ENCODE measurements at regions not wholly inside any gene's neighbourhood (a gene's known extent, or its start where the extent isn't known, plus 50 kb on each side); places are given as distances from the start of the nearest gene placed in this dataset.

GRCh38 chr13:40228990-40229389 lies 437.5 kb downstream of the FOXO1 start:
- ChIA-PET POLR2A (no interaction called here), CTCF (no interaction called here)
- Mint-ChIP-seq H3K4me1 (ENCODE audit: low read depth) (peaks cover 12% of the 10 kb centered on the region), H3K27me3 (ENCODE audit: low read depth) (no peaks in the 10 kb centered on the region), H3K9me3 (ENCODE audit: insufficient read depth) (no peaks in the 10 kb centered on the region), H3K36me3 (ENCODE audit: low read depth) (no peaks in the 10 kb centered on the region), H3K27ac (no peak overlapping the region), H3K4me3 (no peak overlapping the region)
- no peak for DNase-seq
- no peak for ATAC-seq

- H3K27ac Mint-ChIP-seq: no peak overlapping the region
- POLR2A ChIA-PET: no interaction called here
- H3K27me3 Mint-ChIP-seq (ENCODE audit: low read depth): no peaks in the 10 kb centered on the region
- ATAC-seq (no peak), DNase-seq (no peak)
- H3K4me1 Mint-ChIP-seq (ENCODE audit: low read depth): peaks cover 12% of the 10 kb centered on the region
- H3K4me3 Mint-ChIP-seq: no peak overlapping the region
- no peaks in the 10 kb centered on the region for H3K9me3 Mint-ChIP-seq (ENCODE audit: insufficient read depth)
- no peaks in the 10 kb centered on the region for H3K36me3 Mint-ChIP-seq (ENCODE audit: low read depth)
- CTCF ChIA-PET: interaction anchor here (1.2 kb wide), 1 partner anchor 13 kb away, joined by 3 read pairs; no protein-coding TSS in a partner anchor
These were observed 435.6 kb downstream of the FOXO1 start for GRCh38 chr13:40230833-40231266.

GRCh38 chr13:40231311-40231710 lies 435.1 kb downstream of the FOXO1 start:
- ATAC-seq: no peak
- Mint-ChIP-seq H3K4me1 (ENCODE audit: low read depth) (peaks cover 12% of the 10 kb centered on the region), H3K27me3 (ENCODE audit: low read depth) (no peaks in the 10 kb centered on the region), H3K27ac (no peak overlapping the region), H3K9me3 (ENCODE audit: insufficient read depth) (no peaks in the 10 kb centered on the region), H3K36me3 (ENCODE audit: low read depth) (no peaks in the 10 kb centered on the region), H3K4me3 (no peak overlapping the region)
- no peak for DNase-seq
- ChIA-PET CTCF (interaction anchor here (1.1 to 1.2 kb wide), 2 partner anchors 10 to 13 kb away, joined by 3 read pairs; no protein-coding TSS in a partner anchor), POLR2A (no interaction called here)

- ATAC-seq (no peak), DNase-seq (no peak)
- no peaks in the 10 kb centered on the region for H3K36me3 Mint-ChIP-seq (ENCODE audit: low read depth)
- H3K9me3 Mint-ChIP-seq (ENCODE audit: insufficient read depth): no peaks in the 10 kb centered on the region
- ChIA-PET CTCF (interaction anchor here (1.1 kb wide), 1 partner anchor 9 kb away, joined by 3 read pairs; no protein-coding TSS in a partner anchor), POLR2A (no interaction called here)
- H3K4me3 Mint-ChIP-seq: no peak overlapping the region
- H3K27me3 Mint-ChIP-seq (ENCODE audit: low read depth): no peaks in the 10 kb centered on the region
- H3K27ac Mint-ChIP-seq: no peak overlapping the region
- H3K4me1 Mint-ChIP-seq (ENCODE audit: low read depth): peaks cover 12% of the 10 kb centered on the region
These were observed 434.7 kb downstream of the FOXO1 start for GRCh38 chr13:40231751-40232150.

- no peak for DNase-seq
- POLR2A ChIA-PET: no interaction called here
- no peak overlapping the region for H3K4me3 Mint-ChIP-seq
- H3K36me3 Mint-ChIP-seq (ENCODE audit: low read depth): no peaks in the 10 kb centered on the region
- H3K4me1 Mint-ChIP-seq (ENCODE audit: low read depth): peaks cover 12% of the 10 kb centered on the region
- CTCF ChIA-PET: interaction anchor here (1.1 kb wide), 1 partner anchor 9 kb away, joined by 3 read pairs; no protein-coding TSS in a partner anchor
- no peaks in the 10 kb centered on the region for H3K27me3 Mint-ChIP-seq (ENCODE audit: low read depth)
- no peak overlapping the region for H3K27ac Mint-ChIP-seq
- no peak for ATAC-seq
- no peaks in the 10 kb centered on the region for H3K9me3 Mint-ChIP-seq (ENCODE audit: insufficient read depth)
These were observed 434.0 kb downstream of the FOXO1 start for GRCh38 chr13:40232311-40233040.

- Mint-ChIP-seq H3K4me3 (no peak overlapping the region), H3K27me3 (ENCODE audit: low read depth) (no peaks in the 10 kb centered on the region), H3K36me3 (ENCODE audit: low read depth) (no peaks in the 10 kb centered on the region), H3K4me1 (ENCODE audit: low read depth) (peaks cover 12% of the 10 kb centered on the region), H3K27ac (no peak overlapping the region), H3K9me3 (ENCODE audit: insufficient read depth) (no peaks in the 10 kb centered on the region)
- ATAC-seq (no peak), DNase-seq (no peak)
- CTCF ChIA-PET: interaction anchor here (1.3 kb wide), 1 partner anchor 164 kb away, joined by 3 read pairs; no protein-coding TSS in a partner anchor
- POLR2A ChIA-PET: no interaction called here
These were observed 432.7 kb downstream of the FOXO1 start for GRCh38 chr13:40233731-40234195.

- no peaks in the 10 kb centered on the region for H3K9me3 Mint-ChIP-seq (ENCODE audit: insufficient read depth)
- no peak overlapping the region for H3K27ac Mint-ChIP-seq
- peaks cover 12% of the 10 kb centered on the region for H3K4me1 Mint-ChIP-seq (ENCODE audit: low read depth)
- H3K36me3 Mint-ChIP-seq (ENCODE audit: low read depth): no peaks in the 10 kb centered on the region
- H3K27me3 Mint-ChIP-seq (ENCODE audit: low read depth): no peaks in the 10 kb centered on the region
- POLR2A ChIA-PET: no interaction called here
- ATAC-seq (no peak), DNase-seq (no peak)
- CTCF ChIA-PET: no interaction called here
- no peak overlapping the region for H3K4me3 Mint-ChIP-seq
These were observed 431.2 kb downstream of the FOXO1 start for GRCh38 chr13:40235160-40235796.

- ATAC-seq: no peak
- H3K4me1 Mint-ChIP-seq (ENCODE audit: low read depth): peaks cover 2% of the 10 kb centered on the region
- H3K9me3 Mint-ChIP-seq (ENCODE audit: insufficient read depth): no peaks in the 10 kb centered on the region
- DNase-seq: no peak
- ChIA-PET POLR2A (no interaction called here), CTCF (no interaction called here)
- H3K27ac Mint-ChIP-seq: no peak overlapping the region
- no peak overlapping the region for H3K4me3 Mint-ChIP-seq
- H3K27me3 Mint-ChIP-seq (ENCODE audit: low read depth): no peaks in the 10 kb centered on the region
- H3K36me3 Mint-ChIP-seq (ENCODE audit: low read depth): no peaks in the 10 kb centered on the region
These were observed 429.8 kb downstream of the FOXO1 start for GRCh38 chr13:40236566-40237168.

GRCh38 chr13:40238761-40239160 lies 427.7 kb downstream of the FOXO1 start:
- no peak for ATAC-seq
- H3K4me3 Mint-ChIP-seq: no peak overlapping the region
- H3K36me3 Mint-ChIP-seq (ENCODE audit: low read depth): no peaks in the 10 kb centered on the region
- no peaks in the 10 kb centered on the region for H3K4me1 Mint-ChIP-seq (ENCODE audit: low read depth)
- no peak overlapping the region for H3K27ac Mint-ChIP-seq
- no peaks in the 10 kb centered on the region for H3K27me3 Mint-ChIP-seq (ENCODE audit: low read depth)
- ChIA-PET CTCF (no interaction called here), POLR2A (no interaction called here)
- H3K9me3 Mint-ChIP-seq (ENCODE audit: insufficient read depth): no peaks in the 10 kb centered on the region
- no peak for DNase-seq

GRCh38 chr13:40240293-40240692 lies 426.1 kb downstream of the FOXO1 start:
- H3K36me3 Mint-ChIP-seq (ENCODE audit: low read depth): no peaks in the 10 kb centered on the region
- no peak overlapping the region for H3K27ac Mint-ChIP-seq
- no peaks in the 10 kb centered on the region for H3K9me3 Mint-ChIP-seq (ENCODE audit: insufficient read depth)
- no peak for ATAC-seq
- DNase-seq: no peak
- ChIA-PET POLR2A (no interaction called here), CTCF (no interaction called here)
- no peak overlapping the region for H3K4me3 Mint-ChIP-seq
- no peaks in the 10 kb centered on the region for H3K4me1 Mint-ChIP-seq (ENCODE audit: low read depth)
- no peaks in the 10 kb centered on the region for H3K27me3 Mint-ChIP-seq (ENCODE audit: low read depth)

- H3K4me3 Mint-ChIP-seq: no peak overlapping the region
These were observed 425.2 kb downstream of the FOXO1 start for GRCh38 chr13:40241125-40241798.

GRCh38 chr13:40243047-40243446 lies 423.4 kb downstream of the FOXO1 start:
- no peaks in the 10 kb centered on the region for H3K36me3 Mint-ChIP-seq (ENCODE audit: low read depth)
- ATAC-seq (no peak), DNase-seq (no peak)
- no peaks in the 10 kb centered on the region for H3K4me1 Mint-ChIP-seq (ENCODE audit: low read depth)
- H3K4me3 Mint-ChIP-seq: no peak overlapping the region
- H3K9me3 Mint-ChIP-seq (ENCODE audit: insufficient read depth): no peaks in the 10 kb centered on the region
- no peaks in the 10 kb centered on the region for H3K27me3 Mint-ChIP-seq (ENCODE audit: low read depth)
- no peak overlapping the region for H3K27ac Mint-ChIP-seq
- POLR2A ChIA-PET: no interaction called here
- CTCF ChIA-PET: no interaction called here

More at GRCh38 chr13:40241125-40241798, 425.2 kb downstream of the FOXO1 start:
- H3K4me1 Mint-ChIP-seq (ENCODE audit: low read depth): no peaks in the 10 kb centered on the region
- H3K9me3 Mint-ChIP-seq (ENCODE audit: insufficient read depth): no peaks in the 10 kb centered on the region
- ChIA-PET CTCF (interaction anchor here (1.3 kb wide), 1 partner anchor 9 kb away, joined by 3 read pairs; no protein-coding TSS in a partner anchor), POLR2A (no interaction called here)
- no peaks in the 10 kb centered on the region for H3K27me3 Mint-ChIP-seq (ENCODE audit: low read depth)
- no peak overlapping the region for H3K27ac Mint-ChIP-seq
- DNase-seq (no peak), ATAC-seq (no peak)
- H3K36me3 Mint-ChIP-seq (ENCODE audit: low read depth): no peaks in the 10 kb centered on the region
